SU-DHL-6 (cell line): ENCODE measurements at regions not wholly inside any gene's neighbourhood (a gene's known extent, or its start where the extent isn't known, plus 50 kb on each side); places are given as distances from the start of the nearest gene placed in this dataset.

Experiments
- H2AFZ ChIP-seq: fragments of 200-600 bp; sonication (generic); 2 replicates; pipeline ENCODE4 v1.6.1; 2014; ENCODE audit warnings: low read depth, mild to moderate bottlenecking, moderate library complexity, mixed read lengths, antibody characterized with exemption, low read length; ENCODE audit not compliant: severe bottlenecking
- H3F3A ChIP-seq: fragments of 200-600 bp; shearing (Covaris generic); 2 replicates; pipeline ENCODE4 v1.6.0; 2016; ENCODE audit warnings: antibody characterized with exemption, mild to moderate bottlenecking; ENCODE audit not compliant: insufficient read depth
- H3K27ac ChIP-seq: fragments of 200-600 bp; sonication (generic); 2 replicates; pipeline ENCODE4 v1.5.1; 2016; ENCODE audit warnings: low read depth, mild to moderate bottlenecking, low read length, moderate library complexity, mixed read lengths
- H3K27me3 ChIP-seq: fragments of 200-600 bp; sonication (generic), shearing (Covaris generic); 2 replicates; pipeline ENCODE4 v1.6.0; 2014; ENCODE audit warnings: mild to moderate bottlenecking, low read length
- H3K36me3 ChIP-seq: fragments of 200-600 bp; sonication (generic); 2 replicates; pipeline ENCODE4 v1.6.1; 2014; ENCODE audit warnings: mild to moderate bottlenecking, low read length, mixed read lengths
- H3K4me2 ChIP-seq: fragments of 300-600, 200-600 bp; shearing (Covaris generic), sonication (generic); 2 replicates; pipeline ENCODE4 v1.6.0; 2014; ENCODE audit warnings: low read length, low read depth, mild to moderate bottlenecking; ENCODE audit not compliant: poor library complexity, severe bottlenecking
- H3K4me3 ChIP-seq: fragments of 200-600 bp; sonication (generic); 2 replicates; pipeline ENCODE4 v1.5.1; 2014; ENCODE audit warnings: antibody characterized with exemption, low read length, mild to moderate bottlenecking, mixed read lengths; ENCODE audit not compliant: insufficient read depth, poor library complexity, severe bottlenecking
- H3K79me2 ChIP-seq: fragments of 200-600 bp; sonication (generic); 2 replicates; pipeline ENCODE4 v1.6.1; 2014; ENCODE audit warnings: mild to moderate bottlenecking, low read length, moderate library complexity; ENCODE audit not compliant: insufficient read depth
- H3K9ac ChIP-seq: fragments of 200-600 bp; sonication (generic); 2 replicates; pipeline ENCODE4 v1.7.0; 2014; ENCODE audit warnings: mild to moderate bottlenecking, low read length
- H3K9me2 ChIP-seq: fragments of 200-600 bp; sonication (generic); replicated peaks from 2 replicates; pipeline ENCODE4 v1.6.1; 2014; ENCODE audit warnings: low read length; ENCODE audit not compliant: insufficient read depth
- H3K9me3 ChIP-seq: fragments of 200-600 bp; sonication (generic); 2 replicates; pipeline ENCODE4 v1.6.1; 2014; ENCODE audit warnings: low read length, mixed read lengths; ENCODE audit not compliant: insufficient read depth
- H4K20me1 ChIP-seq: fragments of 200-600 bp; sonication (generic); 2 replicates; pipeline ENCODE4 v1.6.1; 2014; ENCODE audit warnings: low read depth, mild to moderate bottlenecking, antibody characterized with exemption, low read length, moderate library complexity, mixed read lengths
- EZH2phosphoT487 ChIP-seq: fragments of 200-600 bp; sonication (generic), shearing (Covaris generic); conservative IDR thresholded peaks from 2 replicates; pipeline ENCODE4 v1.6.1; 2018; ENCODE audit warnings: mild to moderate bottlenecking, antibody characterized with exemption, low read length, moderate library complexity, mixed read lengths
- TF ChIP-seq, protein P1 (sequence below): fragments of 200-600 bp; sonication (generic); IDR thresholded peaks from one replicate; pipeline ENCODE4 v1.5.1; 2017; ENCODE audit warnings: antibody characterized with exemption, mild to moderate bottlenecking, low read length, moderate library complexity; ENCODE audit not compliant: insufficient read depth, poor library complexity, severe bottlenecking

DNA sequence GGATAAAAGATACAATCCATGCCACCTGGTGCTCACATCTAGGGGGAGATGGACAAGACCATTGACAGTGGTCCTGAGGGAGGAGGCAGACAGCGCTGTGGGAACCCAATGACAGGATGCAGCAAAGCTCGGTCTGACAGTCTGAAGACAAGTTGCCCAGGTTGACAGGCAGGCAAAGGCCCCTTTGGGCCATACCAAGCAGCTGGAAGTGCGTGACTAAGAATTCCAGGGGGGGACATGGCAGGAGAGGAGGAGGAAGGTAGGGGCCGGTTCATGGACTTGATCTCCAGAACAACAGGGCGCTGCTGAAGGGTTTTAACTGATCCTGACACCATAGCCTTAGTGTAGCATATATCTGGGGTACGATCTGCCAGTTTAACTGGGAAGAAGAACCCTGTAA lies 83.4 kb downstream of the RPLP1 start:
- no peak overlapping the region for H3K4me3 ChIP-seq
- no peak overlapping the region for H3K27ac ChIP-seq
- no peak overlapping the region for H3K4me2 ChIP-seq
- no peaks in the 10 kb centered on the region for H4K20me1 ChIP-seq
- no peaks in the 10 kb centered on the region for H3K9me3 ChIP-seq
- H3K9me2 ChIP-seq: no peaks in the 10 kb centered on the region
- H3F3A ChIP-seq: no peaks in the 10 kb centered on the region
- no peaks in the 10 kb centered on the region for H3K27me3 ChIP-seq
- no peak overlapping the region for H3K9ac ChIP-seq
- TF ChIP-seq, protein P1, sequence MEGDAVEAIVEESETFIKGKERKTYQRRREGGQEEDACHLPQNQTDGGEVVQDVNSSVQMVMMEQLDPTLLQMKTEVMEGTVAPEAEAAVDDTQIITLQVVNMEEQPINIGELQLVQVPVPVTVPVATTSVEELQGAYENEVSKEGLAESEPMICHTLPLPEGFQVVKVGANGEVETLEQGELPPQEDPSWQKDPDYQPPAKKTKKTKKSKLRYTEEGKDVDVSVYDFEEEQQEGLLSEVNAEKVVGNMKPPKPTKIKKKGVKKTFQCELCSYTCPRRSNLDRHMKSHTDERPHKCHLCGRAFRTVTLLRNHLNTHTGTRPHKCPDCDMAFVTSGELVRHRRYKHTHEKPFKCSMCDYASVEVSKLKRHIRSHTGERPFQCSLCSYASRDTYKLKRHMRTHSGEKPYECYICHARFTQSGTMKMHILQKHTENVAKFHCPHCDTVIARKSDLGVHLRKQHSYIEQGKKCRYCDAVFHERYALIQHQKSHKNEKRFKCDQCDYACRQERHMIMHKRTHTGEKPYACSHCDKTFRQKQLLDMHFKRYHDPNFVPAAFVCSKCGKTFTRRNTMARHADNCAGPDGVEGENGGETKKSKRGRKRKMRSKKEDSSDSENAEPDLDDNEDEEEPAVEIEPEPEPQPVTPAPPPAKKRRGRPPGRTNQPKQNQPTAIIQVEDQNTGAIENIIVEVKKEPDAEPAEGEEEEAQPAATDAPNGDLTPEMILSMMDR: no peak
- no peak for TF ChIP-seq EZH2phosphoT487
- H3K36me3 ChIP-seq: no peaks in the 10 kb centered on the region
- no peak overlapping the region for H2AFZ ChIP-seq
- no peaks in the 10 kb centered on the region for H3K79me2 ChIP-seq

DNA sequence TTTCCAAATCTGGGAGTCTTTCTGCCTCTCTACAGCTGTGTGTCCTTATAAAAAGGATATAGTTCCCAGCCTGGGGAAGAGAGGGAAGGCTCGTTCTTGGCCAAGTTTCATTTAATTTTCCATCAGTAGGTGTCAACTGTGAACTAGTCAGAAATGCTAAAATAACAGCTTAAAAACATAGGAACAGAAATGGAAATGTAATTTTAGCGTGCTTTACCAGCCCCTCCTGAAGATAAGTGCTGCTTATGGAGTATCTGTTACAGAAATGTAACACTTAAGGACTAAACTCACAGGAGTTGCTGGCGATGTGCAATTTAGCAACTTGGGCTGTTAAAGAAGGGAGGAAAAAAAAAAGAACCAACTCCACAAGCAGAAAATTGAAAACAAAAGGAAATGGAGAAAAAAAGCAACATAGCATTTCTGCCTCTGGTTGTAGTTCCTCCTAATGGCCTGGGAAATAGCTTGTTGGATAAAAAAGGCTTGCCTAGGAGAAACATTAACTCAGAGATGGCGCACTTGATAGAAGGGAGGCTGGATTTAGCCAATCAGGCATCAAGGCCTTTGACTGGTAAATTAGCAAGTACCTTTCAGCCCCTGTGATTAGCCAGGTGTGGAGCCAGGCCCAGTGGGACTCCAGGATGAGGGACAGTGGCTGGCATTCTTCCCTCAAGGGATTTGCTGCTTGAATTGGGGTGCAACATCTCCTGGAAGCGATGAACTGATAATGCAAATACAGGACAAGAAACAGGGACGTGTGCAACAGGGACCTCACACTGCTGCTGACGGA lies 84.3 kb downstream of the RPLP1 start:
- H3K9me3 ChIP-seq: no peaks in the 10 kb centered on the region
- H3K4me3 ChIP-seq: no peak overlapping the region
- no peak overlapping the region for H2AFZ ChIP-seq
- no peak overlapping the region for H3K27ac ChIP-seq
- H3K4me2 ChIP-seq: no peak overlapping the region
- no peaks in the 10 kb centered on the region for H3K9me2 ChIP-seq
- H3K27me3 ChIP-seq: no peaks in the 10 kb centered on the region
- TF ChIP-seq, protein P1: no peak
- no peak for TF ChIP-seq EZH2phosphoT487
- H3K36me3 ChIP-seq: no peaks in the 10 kb centered on the region
- no peaks in the 10 kb centered on the region for H3F3A ChIP-seq
- no peaks in the 10 kb centered on the region for H3K79me2 ChIP-seq
- no peaks in the 10 kb centered on the region for H4K20me1 ChIP-seq
- H3K9ac ChIP-seq: no peak overlapping the region

DNA sequence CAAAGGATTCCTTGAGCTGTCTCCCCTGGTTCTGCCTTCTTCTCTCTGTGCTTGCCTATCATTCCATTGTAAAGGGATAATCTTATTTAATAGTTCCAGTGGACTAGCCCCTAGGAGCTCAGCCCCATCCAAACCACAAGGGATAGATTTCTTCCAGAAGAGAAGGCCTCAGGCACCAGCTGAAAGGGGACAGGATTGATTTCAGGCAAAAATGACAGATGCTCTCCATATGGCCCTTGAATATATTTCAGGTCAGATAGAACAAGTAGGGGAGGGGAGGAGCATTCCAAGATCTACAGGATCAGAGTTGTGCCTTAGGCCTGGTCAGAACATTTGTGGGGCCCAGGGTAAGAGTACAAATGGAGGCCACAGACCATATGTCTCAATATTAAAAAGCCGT lies 85.3 kb downstream of the RPLP1 start:
- no peaks in the 10 kb centered on the region for H3K9me3 ChIP-seq
- no peak overlapping the region for H2AFZ ChIP-seq
- H3K9ac ChIP-seq: no peak overlapping the region
- H3K27ac ChIP-seq: no peak overlapping the region
- no peaks in the 10 kb centered on the region for H3K36me3 ChIP-seq
- TF ChIP-seq, protein P1: no peak
- no peak for TF ChIP-seq EZH2phosphoT487
- no peaks in the 10 kb centered on the region for H3K9me2 ChIP-seq
- H3F3A ChIP-seq: no peaks in the 10 kb centered on the region
- H4K20me1 ChIP-seq: no peaks in the 10 kb centered on the region
- H3K79me2 ChIP-seq: no peaks in the 10 kb centered on the region
- H3K4me3 ChIP-seq: no peak overlapping the region
- H3K27me3 ChIP-seq: no peaks in the 10 kb centered on the region
- no peak overlapping the region for H3K4me2 ChIP-seq
